ENCODE measurements at regions not wholly inside any gene's neighbourhood (a gene's known extent, or its start where the extent isn't known, plus 50 kb on each side); places are given as distances from the start of the nearest gene placed in this dataset.
"Not testable (repeated sequence)": the region's sequence is repeated elsewhere in the genome, so short reads cannot be mapped to it uniquely, and the experiment has no call there.

- no peak for DNase-seq (ENCODE audit: low spot score)
These were observed 56.5 kb downstream of the OR2J2 start for GRCh38 chr6:29227235-29227634.

DNA sequence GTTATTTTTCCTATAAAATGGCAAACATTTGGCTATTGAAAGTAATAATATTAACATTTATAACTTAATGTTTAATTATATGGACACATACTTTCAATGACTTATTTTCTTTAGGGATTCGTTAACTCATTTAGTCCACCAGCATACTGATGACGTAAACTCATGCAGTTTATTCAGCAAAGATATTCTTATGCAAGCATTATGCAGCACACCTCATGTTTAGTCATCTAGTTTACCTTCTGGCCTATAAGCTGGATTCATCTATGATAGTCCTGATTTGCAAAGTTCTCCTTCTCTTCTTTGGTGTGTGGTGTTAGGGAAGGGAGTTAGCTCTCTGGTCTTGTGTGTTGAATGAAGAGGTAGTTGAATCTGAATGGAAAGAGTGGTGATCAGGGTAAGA lies 60.0 kb downstream of the OR2J2 start:
- no peak for DNase-seq (ENCODE audit: low spot score)

DNA sequence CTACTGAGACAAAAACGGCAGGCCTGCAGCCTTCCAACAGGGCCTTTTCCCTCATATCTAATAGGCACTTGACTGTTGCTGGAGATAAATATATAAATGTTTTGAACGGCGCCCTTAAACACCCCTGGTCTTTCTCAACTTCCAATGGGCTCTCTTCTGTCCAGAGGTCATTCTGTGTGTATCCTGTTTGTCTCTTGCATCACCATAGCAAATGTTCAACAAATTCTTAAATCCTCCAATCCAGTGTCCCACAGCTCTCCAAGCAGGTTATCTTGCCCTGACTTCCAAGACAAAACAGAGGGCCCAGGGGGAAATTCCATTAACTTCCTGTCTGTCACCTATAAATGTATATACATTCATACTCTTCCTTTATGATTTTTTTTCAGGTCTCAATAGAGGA lies 62.0 kb downstream of the OR2J2 start:
- peak; percentile 7 for DNase-seq (ENCODE audit: low spot score)

GRCh38 chr6:29236060-29236459 lies 65.4 kb downstream of the OR2J2 start:
- no peak for DNase-seq (ENCODE audit: low spot score)

DNA sequence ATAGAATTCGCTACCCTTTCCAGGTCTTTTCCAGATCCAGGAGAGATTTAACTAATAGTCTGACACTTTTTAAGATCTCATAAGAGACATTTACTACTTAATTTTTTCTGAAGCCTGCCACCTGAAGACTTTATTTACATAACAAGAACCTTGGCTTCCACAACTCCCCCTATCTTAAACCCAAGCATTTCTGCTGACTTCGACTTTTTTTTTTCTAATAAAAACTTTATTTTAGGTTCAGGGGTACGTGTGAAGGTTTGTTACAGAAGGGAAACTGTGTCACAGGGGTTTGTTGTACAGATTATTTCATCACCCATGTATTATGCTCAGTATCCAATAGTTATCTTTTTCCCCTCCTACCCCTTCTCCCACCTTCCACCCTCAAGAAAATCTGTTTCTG lies 64.9 kb upstream of the OR14J1 start:
- no peak for DNase-seq (ENCODE audit: low spot score)

DNA sequence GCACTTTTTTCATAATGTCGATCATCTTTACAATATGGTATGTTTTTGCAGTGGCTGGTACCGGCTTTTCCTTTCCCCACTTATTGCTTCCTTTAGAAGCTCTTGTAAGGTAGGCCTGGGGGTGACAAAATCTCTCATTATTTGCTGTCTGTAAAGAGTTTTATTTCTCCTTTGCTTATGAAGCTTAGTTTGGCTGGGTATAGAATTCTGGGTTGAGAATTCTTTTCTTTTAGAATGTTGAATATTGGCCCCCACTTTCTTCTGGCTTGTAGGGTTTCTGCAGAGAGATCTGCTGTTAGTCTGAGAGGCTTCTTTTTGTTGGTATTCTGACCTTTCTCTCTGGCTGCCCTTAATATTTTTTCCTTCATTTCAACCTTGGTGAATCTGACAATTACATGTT lies 58.5 kb upstream of the OR14J1 start:
- not testable (repeated sequence) for DNase-seq (ENCODE audit: low spot score)
